Neural cell (in vitro differentiated cells): ENCODE measurements at regions not wholly inside any gene's neighbourhood (a gene's known extent, or its start where the extent isn't known, plus 50 kb on each side); places are given as distances from the start of the nearest gene placed in this dataset.

Source experiments
- H2AFZ ChIP-seq: fragments of 200-600, 300-800 bp; sonication (generic), shearing (Covaris generic); 2 replicates; pipeline ENCODE4 v1.6.0; 2014; ENCODE audit warnings: low read depth, mild to moderate bottlenecking, antibody characterized with exemption, low read length, moderate library complexity
- H3F3A ChIP-seq: fragments of 200-600 bp; shearing (Covaris generic); 2 replicates; pipeline ENCODE4 v1.6.1; 2016; ENCODE audit warnings: mild to moderate bottlenecking, moderate library complexity, mixed read lengths, antibody characterized with exemption, low read length; ENCODE audit not compliant: insufficient read depth, poor library complexity, severe bottlenecking
- H3K27ac ChIP-seq: fragments of 200-600, 300-800 bp; sonication (generic), shearing (Covaris generic); 2 replicates; pipeline ENCODE4 v1.5.1; 2014; ENCODE audit warnings: mild to moderate bottlenecking, low read length, moderate library complexity
- H3K27me3 ChIP-seq: fragments of 300-800, 200-600 bp; sonication (generic), shearing (Covaris generic); 2 replicates; pipeline ENCODE4 v1.6.0; 2014; ENCODE audit warnings: mild to moderate bottlenecking, low read depth, low read length, moderate library complexity; ENCODE audit not compliant: insufficient read depth
- H3K36me3 ChIP-seq: fragments of 300-800, 200-600 bp; sonication (generic), shearing (Covaris generic); 2 replicates; pipeline ENCODE4 v1.5.1; 2014; ENCODE audit warnings: mild to moderate bottlenecking, antibody characterized with exemption, low read length, moderate library complexity; ENCODE audit not compliant: insufficient read depth
- H3K4me2 ChIP-seq: fragments of 300-800, 200-600 bp; sonication (generic), shearing (Covaris generic); 2 replicates; pipeline ENCODE4 v1.6.0; 2014; ENCODE audit warnings: mild to moderate bottlenecking, low read length
- H3K4me3 ChIP-seq: fragments of 300-800, 200-600 bp; sonication (generic), shearing (Covaris generic); 2 replicates; pipeline ENCODE4 v1.5.1; 2014; ENCODE audit warnings: mild to moderate bottlenecking, low read length, moderate library complexity
- H3K79me2 ChIP-seq: fragments of 200-600 bp; shearing (Covaris generic); replicated peaks from 2 replicates; pipeline ENCODE4 v1.6.0; 2014; ENCODE audit warnings: mild to moderate bottlenecking, low read length, moderate library complexity; ENCODE audit not compliant: insufficient read depth
- H3K9ac ChIP-seq: fragments of 300-800, 200-600 bp; sonication (generic), shearing (Covaris generic); 2 replicates; pipeline ENCODE4 v1.6.1; 2016; ENCODE audit warnings: mild to moderate bottlenecking, low read length, mixed read lengths
- H3K9me2 ChIP-seq: fragments of 200-600 bp; shearing (Covaris generic); 2 replicates; pipeline ENCODE4 v1.6.1; 2016; ENCODE audit warnings: mild to moderate bottlenecking, low read length, mixed read lengths; ENCODE audit not compliant: insufficient read depth
- H3K9me3 ChIP-seq: fragments of 200-600, 300-800 bp; sonication (generic), shearing (Covaris generic); 2 replicates; pipeline ENCODE4 v1.6.1; 2016; ENCODE audit warnings: mild to moderate bottlenecking, mixed run types, low read length, moderate library complexity, mixed read lengths
- H4K20me1 ChIP-seq: fragments of 200-600 bp; shearing (Covaris generic); 2 replicates; pipeline ENCODE4 v1.6.1; 2016; ENCODE audit warnings: mild to moderate bottlenecking, mixed run types; ENCODE audit not compliant: insufficient read depth
- CTCF ChIP-seq: fragments of 450-650 bp; IDR thresholded peaks from 2 replicates; pipeline ENCODE4 v1.5.1; 2014; ENCODE audit warnings: antibody characterized with exemption, mild to moderate bottlenecking, moderate library complexity; ENCODE audit not compliant: poor library complexity, severe bottlenecking
- EP300 ChIP-seq: fragments of 450-650 bp; conservative IDR thresholded peaks from 2 replicates; pipeline ENCODE4 v1.6.1; 2014; ENCODE audit warnings: antibody characterized with exemption, mild to moderate bottlenecking, moderate library complexity; ENCODE audit not compliant: poor library complexity, severe bottlenecking
- EZH2 ChIP-seq: fragments of 200-600, 300-800 bp; shearing (Covaris generic), sonication (generic); IDR thresholded peaks from 2 replicates; pipeline ENCODE4 v1.6.1; 2014; ENCODE audit warnings: antibody characterized with exemption, low read length, borderline replicate concordance, mild to moderate bottlenecking; ENCODE audit not compliant: insufficient read depth, poor library complexity, severe bottlenecking
- MXI1 ChIP-seq: fragments of 450-650 bp; conservative IDR thresholded peaks from 2 replicates; pipeline ENCODE4 v1.6.1; 2014; ENCODE audit warnings: antibody characterized with exemption, mild to moderate bottlenecking; ENCODE audit not compliant: poor library complexity, severe bottlenecking
- POLR2AphosphoS5 ChIP-seq: IDR thresholded peaks from 2 replicates; pipeline ENCODE4 v1.6.1; 2012
- REST ChIP-seq: IDR thresholded peaks from 2 replicates; pipeline ENCODE4 v1.6.1; 2012; ENCODE audit warnings: borderline replicate concordance
- SMC3 ChIP-seq: fragments of 450-650 bp; conservative IDR thresholded peaks from 2 replicates; pipeline ENCODE4 v1.6.1; 2014; ENCODE audit warnings: antibody characterized with exemption, mild to moderate bottlenecking, moderate library complexity; ENCODE audit not compliant: poor library complexity
- TAF1 ChIP-seq: IDR thresholded peaks from 2 replicates; pipeline ENCODE4 v1.6.1; 2012; ENCODE audit warnings: low read depth

- Histone ChIP-seq H4K20me1 (no peaks in the 10 kb centered on the region), H3K4me2 (no peak overlapping the region), H3K9me2 (no peaks in the 10 kb centered on the region)
Observed at GRCh38 chr2:125870746-125871145, 785.2 kb upstream of the GYPC start.

GRCh38 chr2:125874564-125874963 lies 781.4 kb upstream of the GYPC start:
- H3F3A ChIP-seq, result no peaks in the 10 kb centered on the region
- H3K36me3 ChIP-seq, result no peaks in the 10 kb centered on the region
- no peak overlapping the region for H3K4me3 ChIP-seq
- H3K79me2 ChIP-seq, result no peaks in the 10 kb centered on the region
- no peak overlapping the region for H3K4me2 ChIP-seq
- TF ChIP-seq REST, result no peak
- no peak for TF ChIP-seq POLR2AphosphoS5
- no peak for TF ChIP-seq EZH2
- no peak for TF ChIP-seq TAF1
- no peak for TF ChIP-seq CTCF
- TF ChIP-seq MXI1, result no peak
- no peak for TF ChIP-seq EP300
- no peaks in the 10 kb centered on the region for H3K9me2 ChIP-seq
- H3K9ac ChIP-seq, result no peak overlapping the region
- no peaks in the 10 kb centered on the region for H3K27me3 ChIP-seq
- no peak overlapping the region for H3K27ac ChIP-seq
- no peaks in the 10 kb centered on the region for H4K20me1 ChIP-seq
- H2AFZ ChIP-seq, result no peak overlapping the region
- H3K9me3 ChIP-seq, result peaks cover 6% of the 10 kb centered on the region

More at GRCh38 chr2:125870746-125871145, 785.2 kb upstream of the GYPC start:
- Histone ChIP-seq H3K36me3 (no peaks in the 10 kb centered on the region), H3K4me3 (no peak overlapping the region), H3K27ac (no peak overlapping the region), H3K9me3 (peaks cover 6% of the 10 kb centered on the region), H2AFZ (no peak overlapping the region), H3F3A (no peaks in the 10 kb centered on the region), H3K9ac (no peak overlapping the region), H3K79me2 (no peaks in the 10 kb centered on the region), H3K27me3 (no peaks in the 10 kb centered on the region)
- TF ChIP-seq REST (no peak), SMC3 (no peak)
